HepG2 (cell line): ENCODE measurements at regions not wholly inside any gene's neighbourhood (a gene's known extent, or its start where the extent isn't known, plus 50 kb on each side); places are given as distances from the start of the nearest gene placed in this dataset.
"Not testable (repeated sequence)": the region's sequence is repeated elsewhere in the genome, so short reads cannot be mapped to it uniquely, and the experiment has no call there.

Experiments
- ATAC-seq: fragments of 200-7000 bp; cut with Tn5 transposase; 3 replicates; pipeline ENCODE4 v1.9.1; 2020; ENCODE audit warnings: mild to moderate bottlenecking, moderate library complexity
- BruUV-seq: library from RNA; stranded (reverse); fragments of 400-500 nt; replicated peaks from 2 replicates; lab custom pipeline; 2021; lab: Mats Ljungman, UMichigan
- CTCF ChIA-PET: fragments of 300-600 bp; formaldehyde crosslinking; extraction: SDS; loops from one replicate; lab custom pipeline; 2021; ENCODE audit warnings: low total read pairs, inconsistent platforms, low intra/inter-chr PET ratio; lab: Yijun Ruan, JAX
- POLR2A ChIA-PET: fragments of 350-600 bp; sonication (Branson Sonifier 250); formaldehyde crosslinking; loops from one replicate; lab custom pipeline; 2020; ENCODE audit warnings: antibody characterized with exemption, inconsistent platforms; lab: Yijun Ruan, JAX
- DNase-seq: peaks from one replicate; pipeline ENCODE4 v3.0.0-alpha.2; 2015; ENCODE audit warnings: low spot score
- FAIRE-seq: peaks from 3 replicates; lab custom pipeline; 2011; peaks lifted over from hg19 to GRCh38; lab: Jason Lieb, UNC
- H2AFZ ChIP-seq: one replicate; pipeline ENCODE4 v1.6.1; 2011; ENCODE audit warnings: low read length, inconsistent platforms
- H3K27ac ChIP-seq: fragments of 300-600 bp; 3 replicates; pipeline ENCODE4 v1.8.0; 2011; ENCODE audit warnings: mixed run types, mild to moderate bottlenecking, mixed read lengths, low read length, inconsistent platforms; ENCODE audit not compliant: insufficient read depth; ENCODE audit errors: extremely low read length
- H3K27me3 ChIP-seq, 2 experiments: fragments of 200-600 bp in 1 of 2; 2 replicates in 1 of 2; 3 replicates in 1 of 2; pipeline versions ENCODE4 v1.6.0 to v1.8.0; 2011; ENCODE audit warnings: low read length in 2 of 2, mild to moderate bottlenecking in 2 of 2, moderate library complexity in 2 of 2, inconsistent platforms in 1 of 2; ENCODE audit not compliant: insufficient read depth in 2 of 2, control insufficient read depth in 1 of 2
- H3K36me3 ChIP-seq, 2 experiments: fragments of 200-600 bp in 1 of 2; replicated peaks in 1 of 2; 2 replicates in 1 of 2; 3 replicates in 1 of 2; pipeline versions ENCODE4 v1.5.1 to v1.8.0; 2011; ENCODE audit warnings: low read length in 2 of 2, inconsistent platforms in 1 of 2; ENCODE audit not compliant: insufficient read depth in 2 of 2, control insufficient read depth in 1 of 2
- H3K4me1 ChIP-seq: 2 replicates; pipeline ENCODE4 v1.5.1; 2012; ENCODE audit warnings: low read length, inconsistent platforms; ENCODE audit not compliant: insufficient read depth
- H3K4me2 ChIP-seq: 2 replicates; pipeline ENCODE4 v1.6.0; 2011; ENCODE audit warnings: low read depth, low read length, inconsistent platforms
- H3K4me3 ChIP-seq, 3 experiments: fragments of 200-600 bp in 1 of 3; sonication (generic), shearing (Covaris generic) in 1 of 3; replicated peaks in 1 of 3; 2 replicates each; pipeline ENCODE4 v1.5.1; 2011 to 2016; ENCODE audit warnings: low read length in 3 of 3, inconsistent platforms in 2 of 3, low read depth in 2 of 3, mild to moderate bottlenecking in 2 of 3, control low read depth in 1 of 3, mixed read lengths in 1 of 3; ENCODE audit not compliant: insufficient read depth in 1 of 3
- H3K79me2 ChIP-seq: one replicate; pipeline ENCODE4 v1.6.1; 2011; ENCODE audit warnings: low read length, inconsistent platforms; ENCODE audit not compliant: insufficient read depth
- H3K9ac ChIP-seq: 2 replicates; pipeline ENCODE4 v1.6.0; 2011; ENCODE audit warnings: mild to moderate bottlenecking, low read depth, low read length, inconsistent platforms; ENCODE audit not compliant: insufficient read depth
- H3K9me3 ChIP-seq: 2 replicates; pipeline ENCODE4 v1.5.1; 2012; ENCODE audit warnings: mild to moderate bottlenecking, low read length
- H4K20me1 ChIP-seq: 2 replicates; pipeline ENCODE4 v1.6.0; 2011; ENCODE audit warnings: inconsistent platforms, mild to moderate bottlenecking, low read length, moderate library complexity; ENCODE audit not compliant: insufficient read depth
- PRMT3 ChIP-seq: sonication (generic); formaldehyde crosslinking; IDR thresholded peaks from 2 replicates; pipeline ENCODE4 v1.8.1; 2022; ENCODE audit warnings: low read depth, mild to moderate bottlenecking, moderate library complexity, missing genetic modification reagents, borderline replicate concordance
- PRPF4 ChIP-seq: fragments of 200-400 bp; formaldehyde crosslinking; IDR thresholded peaks from 2 replicates; pipeline ENCODE4 v1.6.1; 2016; ENCODE audit warnings: low read length, low read depth; ENCODE audit not compliant: poor library complexity, severe bottlenecking
- ZNF263 ChIP-seq: sonication (generic); formaldehyde crosslinking; IDR thresholded peaks from 2 replicates; pipeline ENCODE4 v1.4.0; 2020; ENCODE audit warnings: missing genetic modification reagents
- WGBS: methylation state at CpG from one replicate; pipeline ENCODE4 v1.1.6; 2017; ENCODE audit warnings: low lambda C conversion rate; 5-methylcytosine and 5-hydroxymethylcytosine counted together
- in situ Hi-C: cut with HindIII; loops from 2 replicates; pipeline ENCODE4 v1.10.0; 2017; ENCODE audit warnings: low pct_unique_long_range_greater_than_20kb; ENCODE audit not compliant: extremely low pct_ligation_motif_present
- intact Hi-C: fragments of 100-400 bp; cut with micrococcal nuclease; formaldehyde crosslinking; loops from one replicate; pipeline ENCODE4 v1.10.0; 2022; ENCODE audit not compliant: unreplicated experiment
- TF ChIP-seq, protein P1 (sequence below): sonication (generic); formaldehyde crosslinking; conservative IDR thresholded peaks from 2 replicates; pipeline ENCODE4 v1.5.0; 2020; ENCODE audit warnings: missing genetic modification reagents
- TF ChIP-seq, protein P2 (sequence below): IDR thresholded peaks from 2 replicates; pipeline ENCODE4 v1.6.1; 2016
- TF ChIP-seq, protein P3 (sequence below), 2 experiments: sonication (generic) in 1 of 2; formaldehyde crosslinking in 1 of 2; IDR thresholded peaks; 2 replicates each; pipeline versions ENCODE4 v1.5.1 to v1.6.1; 2011 to 2020; ENCODE audit warnings: borderline replicate concordance in 1 of 2, low read depth in 1 of 2, low read length in 1 of 2, mild to moderate bottlenecking in 1 of 2, missing genetic modification reagents in 1 of 2, moderate library complexity in 1 of 2

DNA sequence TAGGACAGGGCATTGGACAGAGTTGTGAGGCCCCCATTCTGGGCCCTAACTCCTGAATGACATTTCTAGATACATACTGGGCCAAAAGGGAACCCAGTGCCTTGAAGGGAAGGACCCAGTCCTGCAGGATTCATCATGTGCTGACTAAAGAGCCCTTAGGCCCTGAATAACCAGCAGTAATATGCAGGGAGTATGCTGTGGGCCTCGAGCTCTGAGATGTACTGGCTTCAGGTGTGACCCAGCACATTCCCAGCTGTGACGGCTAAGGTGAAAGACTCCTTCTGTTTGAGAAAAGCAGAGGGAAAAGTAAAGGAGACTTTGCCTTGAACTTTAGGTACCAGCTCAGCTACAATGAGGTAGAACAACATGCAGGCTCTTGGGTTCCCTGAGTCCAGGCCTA lies 138.2 kb upstream of the HUWE1 start:
- POLR2A ChIA-PET: no interaction called here
- in situ Hi-C loops: no loop called here
- FAIRE-seq: no peak
- H2AFZ ChIP-seq: no peak overlapping the region
- no peak overlapping the region for H3K4me3 ChIP-seq
- intact Hi-C loops: no loop called here
- no peaks in the 10 kb centered on the region for H3K27me3 ChIP-seq
- H3K4me2 ChIP-seq: no peak overlapping the region
- CTCF ChIA-PET: no interaction called here
- no peak for TF ChIP-seq ZNF263
- no peaks in the 10 kb centered on the region for H3K4me1 ChIP-seq
- H3K36me3 ChIP-seq: no peaks in the 10 kb centered on the region
- no TSS peak for BruUV-seq
- ATAC-seq: no peak
- H3K79me2 ChIP-seq: no peaks in the 10 kb centered on the region
- no peak overlapping the region for H3K9ac ChIP-seq
- no peak for DNase-seq
- no peaks in the 10 kb centered on the region for H3K9me3 ChIP-seq
- no peak overlapping the region for H3K27ac ChIP-seq
- H4K20me1 ChIP-seq: no peaks in the 10 kb centered on the region
- WGBS: 43% methylated on average over 2 of the region's 2 CpGs

DNA sequence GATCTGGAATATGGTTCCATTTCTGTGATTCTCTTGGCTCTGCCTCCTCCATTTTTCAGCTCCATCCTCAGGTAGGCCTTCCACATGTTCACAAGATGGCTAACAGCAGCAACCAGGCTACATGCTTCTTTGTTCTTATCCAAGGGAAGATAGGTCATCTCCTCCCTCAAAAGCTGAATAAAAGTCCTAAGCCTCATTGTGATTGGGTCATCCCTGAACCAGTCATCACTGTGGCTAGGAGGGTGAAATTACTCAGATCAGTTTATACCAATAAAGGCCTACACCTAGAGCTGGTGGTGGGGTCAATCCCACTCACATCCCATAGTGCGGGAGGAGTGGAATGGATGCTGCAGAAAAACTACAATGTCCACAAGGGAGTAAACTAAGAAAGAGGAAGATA lies 131.6 kb upstream of the HUWE1 start:
- H3K9ac ChIP-seq, H3K79me2 ChIP-seq, DNase-seq, intact Hi-C loops, ATAC-seq, POLR2A ChIA-PET, in situ Hi-C loops, H2AFZ ChIP-seq, H3K27me3 ChIP-seq, H3K9me3 ChIP-seq, H3K4me3 ChIP-seq, CTCF ChIA-PET, H4K20me1 ChIP-seq, H3K4me1 ChIP-seq, H3K36me3 ChIP-seq, FAIRE-seq, BruUV-seq, H3K4me2 ChIP-seq, H3K27ac ChIP-seq: not testable (repeated sequence)
- WGBS: 0% methylated on average over 1 of the region's 1 CpG

DNA sequence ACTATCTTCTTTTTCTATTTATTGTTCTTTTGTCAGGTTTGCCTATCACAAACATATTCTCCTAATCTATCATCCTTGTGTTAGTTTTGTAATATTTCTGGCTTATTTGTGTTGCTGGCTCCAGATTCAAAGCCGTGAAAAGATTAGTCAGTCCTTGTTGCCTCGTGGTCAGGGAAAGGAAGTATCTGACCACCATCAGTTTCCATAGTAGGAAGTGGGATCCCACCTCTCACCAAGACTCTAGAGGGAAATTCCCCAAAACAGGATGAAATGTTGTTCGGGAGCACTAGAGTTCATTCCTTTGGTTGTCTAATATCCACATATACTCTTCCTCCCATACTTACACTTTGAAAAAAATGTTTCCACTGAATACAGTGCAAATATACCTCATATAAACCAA lies 131.0 kb upstream of the HUWE1 start:
- Histone ChIP-seq H3K4me3 (no peak overlapping the region), H3K79me2 (no peaks in the 10 kb centered on the region), H3K27me3 (no peaks in the 10 kb centered on the region), H3K4me1 (no peaks in the 10 kb centered on the region), H3K9ac (no peak overlapping the region), H3K27ac (no peak overlapping the region), H3K4me2 (no peak overlapping the region), H4K20me1 (no peaks in the 10 kb centered on the region), H3K36me3 (no peaks in the 10 kb centered on the region), H2AFZ (no peak overlapping the region), H3K9me3 (no peaks in the 10 kb centered on the region)
- FAIRE-seq: no peak
- BruUV-seq: no TSS peak
- ChIA-PET POLR2A (no interaction called here), CTCF (no interaction called here)
- in situ Hi-C loops: no loop called here
- intact Hi-C loops: no loop called here
- 0% methylated on average over 3 of the region's 3 CpGs for WGBS
- no peak for DNase-seq
- no peak for ATAC-seq
- TF ChIP-seq, protein P1, sequence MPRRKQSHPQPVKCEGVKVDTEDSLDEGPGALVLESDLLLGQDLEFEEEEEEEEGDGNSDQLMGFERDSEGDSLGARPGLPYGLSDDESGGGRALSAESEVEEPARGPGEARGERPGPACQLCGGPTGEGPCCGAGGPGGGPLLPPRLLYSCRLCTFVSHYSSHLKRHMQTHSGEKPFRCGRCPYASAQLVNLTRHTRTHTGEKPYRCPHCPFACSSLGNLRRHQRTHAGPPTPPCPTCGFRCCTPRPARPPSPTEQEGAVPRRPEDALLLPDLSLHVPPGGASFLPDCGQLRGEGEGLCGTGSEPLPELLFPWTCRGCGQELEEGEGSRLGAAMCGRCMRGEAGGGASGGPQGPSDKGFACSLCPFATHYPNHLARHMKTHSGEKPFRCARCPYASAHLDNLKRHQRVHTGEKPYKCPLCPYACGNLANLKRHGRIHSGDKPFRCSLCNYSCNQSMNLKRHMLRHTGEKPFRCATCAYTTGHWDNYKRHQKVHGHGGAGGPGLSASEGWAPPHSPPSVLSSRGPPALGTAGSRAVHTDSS: no peak
- TF ChIP-seq PRMT3: no peak
- TF ChIP-seq, protein P2, sequence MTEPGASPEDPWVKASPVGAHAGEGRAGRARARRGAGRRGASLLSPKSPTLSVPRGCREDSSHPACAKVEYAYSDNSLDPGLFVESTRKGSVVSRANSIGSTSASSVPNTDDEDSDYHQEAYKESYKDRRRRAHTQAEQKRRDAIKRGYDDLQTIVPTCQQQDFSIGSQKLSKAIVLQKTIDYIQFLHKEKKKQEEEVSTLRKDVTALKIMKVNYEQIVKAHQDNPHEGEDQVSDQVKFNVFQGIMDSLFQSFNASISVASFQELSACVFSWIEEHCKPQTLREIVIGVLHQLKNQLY (CRISPR knock-in tag): no peak
- TF ChIP-seq, protein P3, sequence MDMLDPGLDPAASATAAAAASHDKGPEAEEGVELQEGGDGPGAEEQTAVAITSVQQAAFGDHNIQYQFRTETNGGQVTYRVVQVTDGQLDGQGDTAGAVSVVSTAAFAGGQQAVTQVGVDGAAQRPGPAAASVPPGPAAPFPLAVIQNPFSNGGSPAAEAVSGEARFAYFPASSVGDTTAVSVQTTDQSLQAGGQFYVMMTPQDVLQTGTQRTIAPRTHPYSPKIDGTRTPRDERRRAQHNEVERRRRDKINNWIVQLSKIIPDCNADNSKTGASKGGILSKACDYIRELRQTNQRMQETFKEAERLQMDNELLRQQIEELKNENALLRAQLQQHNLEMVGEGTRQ (IDR thresholded peaks at IDR 0.05; ENCODE audit: low read depth, low read length): no peak
- TF ChIP-seq, protein P3 (CRISPR knock-in tag; IDR thresholded peaks at IDR 0.05; ENCODE audit: borderline replicate concordance): no peak
- no peak for TF ChIP-seq PRPF4
